Adipose tissue (tissue), 3 donors: ENCODE measurements at regions not wholly inside any gene's neighbourhood (a gene's known extent, or its start where the extent isn't known, plus 50 kb on each side); places are given as distances from the start of the nearest gene placed in this dataset.
"Not testable (repeated sequence)": the region's sequence is repeated elsewhere in the genome, so short reads cannot be mapped to it uniquely, and the experiment has no call there.

Experiments used
- H3K27ac ChIP-seq: one replicate; pipeline ENCODE4 v1.5.1; 2013; ENCODE audit warnings: low read depth, low read length
- WGBS, 3 donors: extraction: QIAGEN DNeasy Blood & Tissue Kit; methylation state at CpG; one replicate each; pipeline ENCODE4 v1.1.7; 2013; 5-methylcytosine and 5-hydroxymethylcytosine counted together
- donor health status: healthy with polysubstance abuse.
- donor health status: Bipolar disorder and iron deficiency.
- donor health status: healthy.

- WGBS, 3 donors = 40 to 88% (median 52%) methylated on average over 3 of the region's 3 CpGs
- no peak overlapping the region for H3K27ac ChIP-seq
These were observed 87.4 kb downstream of the ZNF467 start for GRCh38 chr7:149686011-149686410.

- no peak overlapping the region for H3K27ac ChIP-seq
- WGBS, 3 donors = 88 to 96% (median 93%) methylated on average over 3 of the region's 3 CpGs
These were observed 87.9 kb downstream of the ZNF467 start for GRCh38 chr7:149685455-149685854.

- H3K27ac ChIP-seq = no peak overlapping the region
- 75 to 79% (median 79%) methylated on average over 2 of the region's 2 CpGs for WGBS, 3 donors
These were observed 89.5 kb downstream of the ZNF467 start for GRCh38 chr7:149683898-149684297.

GRCh38 chr7:149683181-149683580 is 90.2 kb downstream of the ZNF467 start:
- H3K27ac ChIP-seq = no peak overlapping the region
- 51 to 82% (median 79%) methylated on average over 2 of the region's 2 CpGs for WGBS, 3 donors

GRCh38 chr7:149682038-149682437 is 91.3 kb downstream of the ZNF467 start:
- no peak overlapping the region for H3K27ac ChIP-seq

GRCh38 chr7:149681274-149681673 is 92.1 kb downstream of the ZNF467 start:
- 35 to 64% (median 35%) methylated on average over 1 of the region's 1 CpG for WGBS, 3 donors

GRCh38 chr7:149680331-149681025 is 92.9 kb downstream of the ZNF467 start:
- 43 to 76% (median 58%) methylated on average over 2 of the region's 2 CpGs for WGBS, 3 donors
- no peak overlapping the region for H3K27ac ChIP-seq

More at GRCh38 chr7:149681274-149681673, 92.1 kb downstream of the ZNF467 start:
- no peak overlapping the region for H3K27ac ChIP-seq

- WGBS, 3 donors = 72 to 90% (median 89%) methylated on average over 10 of the region's 10 CpGs
- H3K27ac ChIP-seq = not testable (repeated sequence)
These were observed 98.5 kb downstream of the ZNF467 start for GRCh38 chr7:149674728-149675385.

- WGBS, 3 donors = 63 to 86% (median 86%) methylated on average over 5 of the region's 5 CpGs
- no peak overlapping the region for H3K27ac ChIP-seq
These were observed 100.4 kb downstream of the ZNF467 start for GRCh38 chr7:149673006-149673405.

- no peak overlapping the region for H3K27ac ChIP-seq
These were observed 103.1 kb downstream of the ZNF467 start for GRCh38 chr7:149670288-149670687.

GRCh38 chr7:149669121-149669818 is 104.1 kb downstream of the ZNF467 start:
- no peak overlapping the region for H3K27ac ChIP-seq
- WGBS, 3 donors = 33 to 35% (median 33%) methylated on average over 7 of the region's 7 CpGs

More at GRCh38 chr7:149670288-149670687, 103.1 kb downstream of the ZNF467 start:
- 4 to 12% (median 10%) methylated on average over 1 of the region's 1 CpG for WGBS, 3 donors

- 36 to 78% (median 55%) methylated on average over 1 of the region's 1 CpG for WGBS, 3 donors
- H3K27ac ChIP-seq = no peak overlapping the region
These were observed 106.9 kb downstream of the ZNF467 start for GRCh38 chr7:149666360-149666945.

GRCh38 chr7:149665618-149666017 is 107.8 kb downstream of the ZNF467 start:
- WGBS, 3 donors = 57 to 76% (median 57%) methylated on average over 2 of the region's 2 CpGs
- H3K27ac ChIP-seq = not testable (repeated sequence)

- H3K27ac ChIP-seq = no peak overlapping the region
- 50 to 85% (median 78%) methylated on average over 1 of the region's 1 CpG for WGBS, 3 donors
These were observed 108.7 kb downstream of the ZNF467 start for GRCh38 chr7:149664666-149665065.

- no peak overlapping the region for H3K27ac ChIP-seq
- 69 to 73% (median 71%) methylated on average over 5 of the region's 5 CpGs for WGBS, 3 donors
These were observed 109.2 kb downstream of the ZNF467 start for GRCh38 chr7:149664176-149664575.

GRCh38 chr7:149662591-149663095 is 110.7 kb downstream of the ZNF467 start:
- 37 to 56% (median 44%) methylated on average over 5 of the region's 5 CpGs for WGBS, 3 donors
- H3K27ac ChIP-seq = no peak overlapping the region

- 72 to 74% (median 74%) methylated on average over 1 of the region's 1 CpG for WGBS, 3 donors
These were observed 117.6 kb downstream of the ZNF467 start for GRCh38 chr7:149655784-149656183.

GRCh38 chr7:149654588-149654987 is 118.8 kb downstream of the ZNF467 start:
- no peak overlapping the region for H3K27ac ChIP-seq
- 32 to 75% (median 49%) methylated on average over 1 of the region's 1 CpG for WGBS, 3 donors

More at GRCh38 chr7:149655784-149656183, 117.6 kb downstream of the ZNF467 start:
- no peak overlapping the region for H3K27ac ChIP-seq

- 30 to 62% (median 42%) methylated on average over 3 of the region's 3 CpGs for WGBS, 3 donors
- H3K27ac ChIP-seq = not testable (repeated sequence)
These were observed 123.2 kb downstream of the ZNF467 start for GRCh38 chr7:149650190-149650589.
